NCI-H524 (cell line): ENCODE measurements at regions not wholly inside any gene's neighbourhood (a gene's known extent, or its start where the extent isn't known, plus 50 kb on each side); places are given as distances from the start of the nearest gene placed in this dataset.

Experiments used
- DNase-seq, 2 experiments: peaks; one replicate each; lab custom pipeline; 2025; lab: John Stamatoyannopoulos, UW

DNA sequence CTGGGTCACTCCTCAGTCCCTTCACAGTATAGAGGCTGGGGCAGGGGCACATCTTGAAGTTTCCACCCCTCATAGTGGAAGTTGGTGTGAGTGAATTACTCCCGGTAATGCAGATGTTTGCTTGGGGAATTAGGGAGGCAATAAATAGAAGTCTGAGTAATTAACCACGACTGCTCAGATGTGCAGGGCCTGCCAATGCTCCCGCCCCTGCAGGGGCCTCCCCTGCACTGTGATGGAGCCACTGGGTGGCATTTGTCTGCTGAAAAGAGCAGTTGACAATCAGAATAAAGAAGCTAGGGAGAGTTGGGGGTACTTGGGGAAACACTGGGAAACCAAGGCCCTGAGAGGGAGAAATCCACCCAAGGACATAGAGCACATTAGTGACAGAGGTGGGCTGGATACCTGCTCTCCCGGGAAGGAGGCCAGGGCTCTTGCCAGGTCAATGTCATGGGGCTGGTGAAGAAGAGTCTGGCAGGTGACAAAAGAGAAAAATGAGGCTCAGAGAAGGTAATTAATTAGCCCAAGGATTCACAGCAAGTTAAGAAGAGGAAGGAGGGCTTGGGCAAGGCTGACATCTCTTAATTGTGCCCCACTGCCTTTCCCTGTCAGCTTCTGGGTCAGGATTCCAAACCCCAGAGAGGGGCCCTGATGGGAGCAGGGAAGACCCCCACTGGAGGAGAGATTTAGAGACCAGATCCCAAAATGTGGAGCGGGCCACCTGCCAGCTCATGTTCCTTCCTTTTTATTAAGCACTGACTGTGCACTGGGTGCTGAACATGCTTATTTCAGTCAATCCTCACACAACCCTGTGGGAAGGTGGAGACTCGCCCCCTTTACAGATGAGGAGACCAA is 436.2 kb downstream of the MATN1 start:
- DNase-seq = no peak

DNA sequence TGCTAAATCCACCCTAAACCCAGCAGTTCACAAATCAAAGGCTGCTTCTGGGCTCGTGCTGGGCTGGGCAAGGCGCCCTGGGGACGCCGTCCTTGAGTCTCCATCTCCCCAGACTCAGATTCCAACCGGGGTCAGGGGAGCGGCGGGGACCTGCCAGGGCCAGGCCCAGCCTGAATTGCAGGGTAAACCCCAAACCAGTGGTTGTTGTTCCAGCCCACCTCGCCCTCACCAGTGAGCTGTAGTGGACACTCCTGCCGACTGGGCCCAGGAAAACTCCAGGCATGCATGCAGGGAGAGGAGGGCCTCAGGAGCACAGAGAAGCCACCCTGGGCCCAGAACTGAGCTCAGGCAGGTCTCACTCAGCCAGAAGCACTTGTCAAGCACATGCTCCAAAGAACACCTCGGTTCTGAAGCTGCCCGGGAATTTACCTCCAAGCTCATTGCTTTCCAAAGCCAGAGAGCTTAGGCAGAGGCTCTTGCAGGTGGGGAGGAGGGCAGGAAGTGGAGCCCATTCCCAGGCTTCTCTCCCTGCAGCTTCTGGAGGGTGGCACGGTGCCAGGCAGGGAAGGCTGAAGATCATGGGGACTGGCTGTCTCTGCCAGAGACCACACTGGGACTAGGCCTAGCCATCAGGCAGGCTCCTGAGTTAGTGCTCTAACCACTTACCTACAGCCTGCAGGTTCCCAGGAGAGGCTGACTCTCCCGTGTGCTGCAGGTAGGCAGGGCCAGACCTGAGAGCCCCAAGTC is 437.0 kb downstream of the MATN1 start:
- DNase-seq = peak in 1 of 2 experiments; percentile 20

DNA sequence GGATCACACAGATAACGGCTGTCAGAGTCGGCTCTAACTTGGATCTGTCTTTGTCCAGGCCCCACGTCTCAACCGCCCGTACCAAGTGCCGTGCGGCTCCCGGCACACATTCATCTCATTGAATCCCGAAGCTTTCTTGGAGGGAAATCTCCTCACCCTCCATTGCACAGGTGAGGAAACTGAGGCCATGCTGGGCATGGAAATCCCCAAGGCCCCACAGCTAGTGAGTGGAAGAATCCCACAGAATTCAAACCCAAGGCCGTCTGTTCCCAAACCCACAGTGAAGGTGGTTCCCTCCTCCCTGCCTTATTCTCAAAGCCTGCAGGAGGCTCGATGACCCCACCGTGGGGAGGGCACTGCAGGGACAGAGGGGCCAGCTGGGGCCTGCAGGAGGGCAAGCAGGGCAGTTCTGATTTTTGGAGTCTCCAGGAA is 437.9 kb downstream of the MATN1 start:
- no peak for DNase-seq

DNA sequence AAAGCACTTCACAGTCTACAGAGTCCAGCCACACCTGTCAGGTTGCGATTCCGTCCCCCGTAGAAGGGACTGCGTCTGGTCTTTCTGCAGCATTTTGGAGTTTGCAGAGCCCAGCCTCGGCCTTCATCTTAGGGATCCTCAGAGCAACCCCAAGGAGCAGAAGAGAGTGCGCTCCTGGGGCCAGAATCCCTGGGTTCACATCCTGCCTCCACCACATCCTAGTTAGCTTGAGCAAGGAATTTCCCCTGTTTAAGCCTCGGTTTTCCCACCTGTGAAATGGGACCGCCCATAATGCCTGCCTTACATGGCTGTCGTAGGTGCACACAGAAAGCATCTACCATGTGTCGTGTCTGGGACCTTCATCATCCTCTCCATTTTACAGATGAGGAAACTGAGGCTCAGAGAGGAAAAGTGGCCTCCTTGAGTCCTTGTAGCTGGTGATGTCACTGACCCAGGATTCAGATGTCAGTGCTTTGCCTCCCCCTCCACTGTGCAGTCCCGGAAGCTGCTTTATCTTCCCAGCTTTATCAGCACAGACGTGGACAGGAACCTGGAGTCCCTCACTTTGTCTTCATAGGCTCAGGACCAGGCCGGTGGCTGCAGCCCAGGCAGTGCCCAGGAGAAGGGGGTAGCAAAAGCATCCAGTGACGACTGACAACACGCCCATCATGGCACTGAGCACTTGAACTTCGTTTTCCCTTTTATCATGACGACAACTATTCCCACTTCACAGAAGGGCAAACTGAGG is 438.5 kb downstream of the MATN1 start:
- DNase-seq = no peak

DNA sequence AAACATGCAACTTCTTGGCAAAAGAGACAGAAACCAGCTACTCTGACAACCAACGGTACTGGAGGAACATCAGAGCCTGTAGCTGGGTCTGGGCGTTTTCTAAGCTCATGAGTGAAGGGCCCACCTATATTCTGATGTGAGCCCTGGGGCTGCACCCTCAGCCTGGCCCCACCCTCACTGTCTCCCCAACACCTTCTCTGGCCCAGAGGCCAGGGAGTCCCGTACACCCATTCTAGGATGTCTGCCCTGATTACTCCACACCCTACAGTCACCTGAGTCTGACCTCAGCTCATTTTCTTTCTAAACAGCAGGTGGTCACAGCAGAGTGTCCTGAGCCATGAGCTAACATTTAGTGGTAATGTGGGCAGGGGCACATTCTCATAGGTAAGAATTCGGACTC is 439.2 kb downstream of the MATN1 start:
- DNase-seq = no peak

DNA sequence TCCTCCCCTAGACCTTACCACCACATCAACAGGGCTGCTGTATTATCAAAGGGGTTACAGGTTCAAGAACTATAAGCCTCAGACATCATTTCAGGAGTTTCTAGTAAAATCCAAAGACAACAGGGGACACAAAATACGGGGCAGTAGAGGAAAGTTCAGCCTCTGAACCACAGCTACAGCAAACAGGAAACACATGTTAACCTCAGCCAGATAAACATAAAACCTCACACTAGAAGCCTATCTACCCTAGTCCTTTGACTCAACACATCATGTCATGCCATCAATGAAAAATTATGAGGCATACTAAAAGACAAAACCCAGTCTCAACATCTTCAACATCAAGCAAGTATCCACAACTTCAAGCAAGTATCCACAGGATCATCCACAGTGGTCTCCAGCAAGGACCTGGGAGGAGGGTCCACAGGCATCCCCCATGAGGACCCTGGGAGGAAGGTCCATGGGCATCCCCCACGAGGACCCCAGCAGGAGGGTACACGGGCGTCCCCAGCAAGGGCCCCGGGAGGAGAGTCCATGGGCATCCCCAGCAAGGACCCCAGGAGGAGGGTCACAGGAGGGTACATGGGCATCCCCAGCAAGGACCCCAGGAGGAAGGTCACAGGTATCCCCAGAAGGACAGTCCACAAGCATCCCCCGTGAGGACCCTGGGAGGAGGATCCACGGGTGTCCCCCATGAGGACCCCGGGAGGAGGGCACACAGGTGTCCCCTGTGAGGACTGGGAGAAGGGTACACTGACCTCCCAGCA is 440.0 kb downstream of the MATN1 start:
- no peak for DNase-seq

DNA sequence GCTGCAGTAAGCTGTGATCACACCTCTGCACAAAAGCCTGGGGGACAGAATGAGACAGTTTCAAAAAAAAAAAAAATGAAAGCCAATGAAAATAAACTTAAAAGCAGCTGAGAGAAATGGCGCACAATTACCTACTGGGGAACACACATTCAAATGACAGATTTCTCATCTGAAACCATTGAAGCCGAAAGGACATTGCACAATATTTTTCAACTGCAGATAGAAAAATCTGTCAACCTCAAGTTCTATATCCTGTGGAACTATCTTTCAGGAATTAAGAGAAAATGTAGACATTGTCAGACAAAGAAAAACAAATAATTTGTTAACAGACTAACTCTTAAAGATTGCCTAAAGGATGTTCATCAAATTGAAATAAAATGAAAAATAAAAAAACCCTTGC is 442.8 kb downstream of the MATN1 start:
- no peak for DNase-seq

DNA sequence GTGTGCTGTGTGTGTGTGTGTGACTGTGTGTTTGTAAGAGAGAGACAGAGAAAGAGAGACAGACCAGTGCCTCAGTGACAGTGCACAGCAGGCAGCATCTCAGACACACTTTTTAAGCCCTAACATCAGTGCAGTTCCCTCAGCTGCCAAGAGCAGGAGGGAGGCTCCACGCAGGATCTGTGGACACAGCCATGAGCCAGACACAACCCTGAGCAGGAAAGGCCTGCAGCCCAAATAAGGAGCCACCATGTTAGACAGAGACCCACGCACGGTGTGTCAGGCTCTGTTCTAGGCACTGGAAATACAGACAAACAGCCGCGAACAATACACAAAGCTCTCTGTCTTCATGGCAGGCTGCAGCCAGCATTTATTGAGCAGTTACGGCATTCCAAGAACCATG is 445.5 kb downstream of the MATN1 start:
- no peak for DNase-seq

DNA sequence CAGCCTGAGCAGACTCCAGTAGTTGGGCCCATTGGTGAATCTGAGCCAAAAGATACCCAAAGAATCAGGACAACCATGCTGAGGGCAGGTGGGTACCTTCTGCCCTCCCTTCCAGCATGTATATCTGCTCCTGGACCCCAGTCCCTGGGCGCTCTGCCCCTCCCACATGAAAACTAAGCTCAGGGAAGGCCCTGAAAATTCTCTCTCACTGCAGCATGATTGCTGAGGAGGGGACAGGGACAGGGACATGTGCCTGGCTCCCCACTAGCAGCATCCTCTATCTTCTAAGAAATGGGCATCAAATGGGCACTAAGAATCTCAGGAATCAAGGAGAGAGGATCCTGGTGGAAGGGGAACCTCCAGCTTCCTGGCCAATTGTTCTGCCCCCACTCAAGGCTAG is 446.0 kb downstream of the MATN1 start:
- no peak for DNase-seq

DNA sequence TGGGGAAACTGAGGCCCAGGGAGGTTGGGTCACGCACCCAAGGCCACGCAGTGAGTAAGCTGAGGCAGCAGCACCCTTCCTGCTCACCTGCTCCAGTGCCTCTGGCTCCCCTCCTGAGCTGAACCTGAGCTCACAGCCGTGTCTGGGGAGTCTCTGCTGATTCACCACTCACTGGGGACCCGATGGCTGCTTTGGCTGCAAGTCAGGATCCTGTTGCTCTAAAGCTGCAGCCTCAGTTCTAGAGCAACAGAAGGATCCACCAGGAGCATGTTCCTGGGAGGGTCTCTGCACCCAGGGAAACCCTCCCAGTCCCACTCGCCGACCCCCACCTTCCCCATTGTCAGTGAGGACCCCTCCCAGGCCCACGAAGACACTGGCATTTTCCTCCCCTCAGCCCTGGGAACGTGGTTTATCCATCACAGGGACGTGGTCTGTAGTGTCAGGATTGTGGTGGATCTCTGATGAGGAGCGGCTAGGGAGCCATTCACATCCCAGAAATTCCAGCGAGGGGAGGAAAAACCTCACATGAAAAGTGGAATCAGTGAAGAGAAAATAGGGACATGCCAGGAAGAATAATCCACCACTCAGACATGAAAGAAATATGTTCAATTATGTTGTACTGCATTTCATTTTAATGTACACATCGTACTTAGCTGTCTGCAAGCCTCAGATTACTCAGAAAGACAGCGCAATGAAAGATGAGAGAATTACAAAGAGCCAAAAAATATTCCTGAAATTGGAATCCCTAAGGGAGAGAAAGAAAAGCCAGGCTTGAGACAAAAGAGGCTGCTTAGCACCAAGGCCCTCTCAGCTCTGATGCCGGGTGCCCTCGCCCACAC is 447.2 kb downstream of the MATN1 start:
- no peak for DNase-seq

DNA sequence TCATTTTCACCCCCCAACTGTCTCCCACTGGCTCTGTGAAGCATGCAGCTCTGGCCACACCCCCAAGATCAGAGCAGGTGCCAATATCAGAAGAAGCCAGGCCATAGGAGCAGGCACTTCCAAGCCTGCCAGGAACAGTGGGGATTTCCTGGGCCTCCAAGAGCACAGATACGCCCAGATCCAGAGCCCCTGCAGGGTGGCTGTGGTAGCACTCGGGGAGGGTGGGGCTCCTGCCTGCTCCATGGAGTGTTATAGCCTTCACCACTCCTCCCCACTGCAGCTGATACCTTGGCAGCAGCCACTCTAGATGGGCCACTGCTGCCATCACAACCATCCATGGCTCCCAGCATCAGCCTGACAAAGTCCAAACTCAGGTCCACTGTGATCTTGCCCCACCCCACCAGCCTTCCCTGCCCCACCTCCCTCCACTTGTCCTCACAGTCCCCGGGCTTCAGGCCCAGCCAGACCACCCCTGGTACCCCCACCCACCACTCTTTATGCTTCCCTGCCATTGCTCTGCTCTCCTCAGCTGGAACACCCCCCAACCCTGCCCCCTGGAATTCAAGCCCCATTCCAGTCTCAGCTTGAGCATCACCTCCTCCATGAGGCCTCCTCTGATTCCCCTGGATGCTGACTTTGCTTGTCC is 448.3 kb downstream of the MATN1 start:
- no peak for DNase-seq

DNA sequence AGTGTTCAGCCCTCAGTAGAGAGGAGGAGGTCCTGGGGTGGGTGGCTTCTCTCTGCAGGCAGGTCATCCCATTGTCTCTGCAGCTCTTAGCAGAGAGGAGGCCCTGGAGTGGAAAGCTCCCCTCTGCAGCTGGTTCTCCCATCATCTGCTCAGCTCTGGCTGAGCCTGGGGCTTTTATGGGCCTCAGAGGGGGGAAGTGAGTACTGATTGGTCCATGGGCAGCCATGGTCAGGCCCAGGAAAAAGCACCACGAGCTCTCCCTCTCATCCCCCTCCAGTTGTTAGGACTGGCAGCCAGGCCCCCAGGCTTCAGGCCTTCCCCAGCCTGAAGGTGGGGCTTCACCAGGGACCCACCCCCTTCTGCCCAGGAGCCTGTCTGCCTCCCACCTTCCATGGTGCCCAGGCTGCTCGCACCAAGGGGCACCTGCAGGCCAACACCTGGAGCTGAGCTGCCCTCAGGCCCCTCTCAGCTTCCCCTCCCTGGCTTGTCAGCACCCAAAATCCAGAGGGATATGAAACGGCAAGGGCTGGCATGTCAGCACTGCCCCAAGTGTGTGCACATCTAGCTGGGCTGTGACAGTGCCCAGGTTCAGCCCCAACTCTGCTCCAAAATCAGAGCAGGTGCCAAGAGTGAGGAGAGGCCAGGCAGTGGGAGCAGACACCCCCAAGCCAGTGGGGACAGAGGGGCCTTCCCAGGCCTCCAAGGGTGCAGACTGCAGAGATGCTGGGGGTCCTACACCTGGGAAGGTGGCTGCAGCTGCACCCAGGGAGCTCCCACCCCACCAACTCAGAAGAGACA is 449.0 kb downstream of the MATN1 start:
- DNase-seq = no peak

DNA sequence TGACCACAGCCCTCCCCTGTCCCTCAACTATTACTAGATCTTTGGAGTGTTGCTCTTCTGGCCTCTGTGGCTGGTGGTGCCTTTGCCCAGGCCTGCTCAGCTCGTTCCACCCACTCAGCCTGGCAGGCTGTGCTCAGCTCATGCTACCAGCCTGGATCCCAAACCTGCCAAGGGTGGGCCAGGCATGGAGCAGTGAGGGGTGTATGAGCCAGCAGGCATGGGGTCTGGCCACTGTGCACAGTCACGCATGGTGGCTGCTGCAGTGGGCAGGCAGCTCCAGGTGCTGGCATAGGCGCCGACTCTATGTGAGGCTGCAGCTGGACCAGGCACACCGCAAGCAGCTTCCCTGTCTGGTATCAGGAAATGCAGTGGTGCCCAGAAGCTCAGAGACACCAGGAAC is 449.9 kb downstream of the MATN1 start:
- no peak for DNase-seq

DNA sequence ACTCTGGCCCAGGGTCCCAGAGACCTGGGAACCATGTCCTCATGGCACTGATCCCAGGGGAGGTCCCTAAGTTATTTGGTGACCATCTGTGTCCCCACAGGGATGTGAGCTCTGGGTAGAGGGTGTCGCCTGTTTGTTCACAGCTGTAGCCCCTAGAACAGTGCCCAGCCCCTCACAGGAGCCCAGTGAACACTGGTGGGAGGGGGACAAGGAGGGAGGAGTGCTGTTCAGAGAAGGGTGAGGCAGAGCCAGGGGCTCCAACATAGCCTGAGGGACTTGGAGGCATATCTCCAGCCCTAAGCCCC is 450.4 kb downstream of the MATN1 start:
- no peak for DNase-seq

DNA sequence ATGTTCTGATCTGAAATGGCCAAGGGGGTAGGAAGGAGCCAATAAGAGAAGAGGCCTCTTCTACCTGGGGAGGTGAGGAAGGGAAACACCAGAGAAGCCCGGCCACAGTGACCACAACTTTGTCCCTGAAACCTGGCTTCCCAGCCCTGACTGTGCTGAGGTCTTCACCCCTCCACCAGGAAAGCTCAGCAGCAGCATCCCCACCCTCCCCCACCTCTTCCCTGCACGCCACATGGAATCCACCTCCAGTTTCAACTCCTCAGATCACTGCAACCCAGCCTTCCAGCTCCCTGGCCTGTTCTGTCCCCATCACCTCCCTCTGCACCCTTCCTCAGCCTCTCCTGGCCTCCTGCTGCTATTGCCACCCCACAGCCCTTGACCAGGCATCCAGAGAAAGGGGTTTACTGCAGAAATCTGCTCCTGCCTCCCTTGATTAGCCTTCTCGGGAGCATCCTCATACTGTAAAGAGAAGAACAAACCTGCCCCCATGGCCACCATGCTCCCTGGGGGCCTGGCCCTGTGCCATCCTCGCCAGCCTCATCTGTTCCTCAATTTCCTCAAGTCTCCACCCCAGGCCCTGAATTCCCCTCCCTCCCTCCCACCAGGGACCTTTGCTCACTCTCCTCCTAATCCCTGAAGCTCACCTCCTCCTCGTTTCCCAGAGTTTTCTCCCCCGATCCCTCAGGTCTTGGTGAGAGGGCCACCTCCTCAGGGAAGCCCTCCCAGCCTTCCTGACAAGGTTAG is 450.9 kb downstream of the MATN1 start:
- no peak for DNase-seq

DNA sequence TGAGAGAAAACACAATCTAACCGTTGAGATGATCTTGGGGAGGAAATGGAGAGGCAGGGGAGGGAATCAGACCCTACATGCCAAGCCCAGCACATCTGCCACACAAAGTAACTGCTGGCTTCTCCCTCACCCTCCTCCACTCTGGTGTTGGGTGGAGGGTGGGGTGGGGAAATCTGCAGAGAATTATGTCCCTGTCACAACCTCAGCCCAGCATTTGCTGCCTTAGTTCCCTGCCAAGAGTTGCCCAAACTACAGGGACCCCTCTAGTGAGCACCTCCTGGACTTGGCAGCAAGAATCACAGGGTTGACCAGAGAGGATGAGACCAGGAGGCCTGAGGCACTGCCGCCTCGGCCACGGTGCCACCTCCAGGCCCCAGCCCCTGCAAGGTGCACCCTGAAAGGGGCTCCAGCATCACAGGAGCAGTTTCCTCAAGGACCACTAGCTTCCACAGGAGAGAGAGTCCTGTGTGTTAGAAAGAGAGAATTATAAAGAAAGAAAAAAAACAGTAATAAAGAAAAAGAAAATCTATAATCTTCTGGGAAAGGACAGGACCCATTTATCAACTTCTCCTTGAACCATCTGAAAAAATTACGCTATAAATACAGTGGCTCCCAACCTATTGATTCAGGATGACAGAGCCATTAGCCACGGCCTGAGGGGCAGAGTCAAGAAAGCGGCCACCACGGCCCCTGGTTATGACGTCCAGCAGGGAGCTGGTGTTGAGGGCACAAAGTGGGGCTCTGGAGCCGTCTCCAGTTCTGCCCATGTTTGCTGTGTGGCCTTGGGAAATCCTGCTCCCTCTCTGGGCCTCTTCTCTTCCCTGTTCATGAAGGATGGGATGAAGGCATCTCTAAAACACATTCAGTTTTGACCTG is 451.7 kb downstream of the MATN1 start:
- DNase-seq = no peak

DNA sequence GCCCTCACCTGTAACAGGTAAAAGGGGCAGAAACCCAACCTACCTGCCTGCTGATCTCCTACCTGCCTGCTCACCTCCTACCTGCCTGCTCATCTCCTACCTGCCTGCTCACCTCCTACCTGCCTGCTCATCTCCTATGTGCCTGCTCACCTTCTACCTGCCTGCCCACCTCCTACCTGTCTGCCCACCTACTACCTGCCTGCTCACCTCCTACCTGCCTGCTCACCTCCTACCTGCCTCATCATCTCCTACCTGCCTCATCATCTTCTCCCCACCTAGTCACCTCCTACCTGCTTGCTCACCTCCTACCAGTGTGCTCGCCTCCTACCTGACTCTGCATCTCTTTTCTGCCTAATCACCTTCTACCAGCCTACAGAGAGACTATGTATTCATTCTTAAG is 452.9 kb downstream of the MATN1 start:
- no peak for DNase-seq
